ENCODE measurements at regions not wholly inside any gene's neighbourhood (a gene's known extent, or its start where the extent isn't known, plus 50 kb on each side); places are given as distances from the start of the nearest gene placed in this dataset.

GRCh38 chr22:48277868-48278581 is 1515.6 kb downstream of the TBC1D22A start:
- no peak for TF ChIP-seq CTCF (IDR thresholded peaks at IDR 0.05)
- no peak for TF ChIP-seq REST (IDR thresholded peaks at IDR 0.05; ENCODE audit: insufficient read depth in 1 of 2, low read depth in 2 of 2, low read length in 1 of 2)
- TF ChIP-seq POLR2AphosphoS5 (IDR thresholded peaks at IDR 0.05; ENCODE audit: low read depth, low read length) = no peak

Data from Panc1 (cell line).